ENCODE measurements at regions not wholly inside any gene's neighbourhood (a gene's known extent, or its start where the extent isn't known, plus 50 kb on each side); places are given as distances from the start of the nearest gene placed in this dataset.

- H3K9me2 ChIP-seq (replicated peaks; ENCODE audit: low read length): no peaks in the 10 kb centered on the region
- BruUV-seq (replicated peaks): no TSS peak
- no peaks in the 10 kb centered on the region for H3K9me3 ChIP-seq (ENCODE audit: low read length)
- no peak overlapping the region for H3K9ac ChIP-seq (ENCODE audit: low read length)
- H3K4me1 ChIP-seq (ENCODE audit: insufficient read depth, low read length): no peaks in the 10 kb centered on the region
- H3K27ac ChIP-seq (ENCODE audit: low read length): no peak overlapping the region
- no peak for DNase-seq
- POLR2A ChIA-PET (ENCODE audit: unreplicated experiment): no interaction called here
- H3F3A ChIP-seq (ENCODE audit: low read length, unreplicated experiment): no peaks in the 10 kb centered on the region
- no peaks in the 10 kb centered on the region for H3K36me3 ChIP-seq (ENCODE audit: low read depth, low read length)
- H3K4me2 ChIP-seq (ENCODE audit: low read length): no peak overlapping the region
- intact Hi-C loops (cut with micrococcal nuclease): no loop called here
- no peaks in the 10 kb centered on the region for H3K79me2 ChIP-seq (ENCODE audit: low read length)
- H3K4me3 ChIP-seq (ENCODE audit: low read length): no peak overlapping the region
- TF ChIP-seq EZH2 (IDR thresholded peaks at IDR 0.05; ENCODE audit: low read length, unreplicated experiment) (no peak), EZH2phosphoT487 (IDR thresholded peaks at IDR 0.05; ENCODE audit: borderline replicate concordance, low read length) (no peak)
- TF ChIP-seq, protein P1, sequence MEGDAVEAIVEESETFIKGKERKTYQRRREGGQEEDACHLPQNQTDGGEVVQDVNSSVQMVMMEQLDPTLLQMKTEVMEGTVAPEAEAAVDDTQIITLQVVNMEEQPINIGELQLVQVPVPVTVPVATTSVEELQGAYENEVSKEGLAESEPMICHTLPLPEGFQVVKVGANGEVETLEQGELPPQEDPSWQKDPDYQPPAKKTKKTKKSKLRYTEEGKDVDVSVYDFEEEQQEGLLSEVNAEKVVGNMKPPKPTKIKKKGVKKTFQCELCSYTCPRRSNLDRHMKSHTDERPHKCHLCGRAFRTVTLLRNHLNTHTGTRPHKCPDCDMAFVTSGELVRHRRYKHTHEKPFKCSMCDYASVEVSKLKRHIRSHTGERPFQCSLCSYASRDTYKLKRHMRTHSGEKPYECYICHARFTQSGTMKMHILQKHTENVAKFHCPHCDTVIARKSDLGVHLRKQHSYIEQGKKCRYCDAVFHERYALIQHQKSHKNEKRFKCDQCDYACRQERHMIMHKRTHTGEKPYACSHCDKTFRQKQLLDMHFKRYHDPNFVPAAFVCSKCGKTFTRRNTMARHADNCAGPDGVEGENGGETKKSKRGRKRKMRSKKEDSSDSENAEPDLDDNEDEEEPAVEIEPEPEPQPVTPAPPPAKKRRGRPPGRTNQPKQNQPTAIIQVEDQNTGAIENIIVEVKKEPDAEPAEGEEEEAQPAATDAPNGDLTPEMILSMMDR (conservative IDR thresholded peaks at IDR 0.05; ENCODE audit: low read depth, low read length): no peak
- no peak for ATAC-seq
- no peaks in the 10 kb centered on the region for H4K20me1 ChIP-seq (ENCODE audit: low read length)
- no peak overlapping the region for H2AFZ ChIP-seq (ENCODE audit: low read length)
- CTCF ChIA-PET: no interaction called here
- no peaks in the 10 kb centered on the region for H3K27me3 ChIP-seq (ENCODE audit: low read length)
Measured at GRCh38 chr9:90741036-90741435, 60.6 kb upstream of the SYK start.

DNA sequence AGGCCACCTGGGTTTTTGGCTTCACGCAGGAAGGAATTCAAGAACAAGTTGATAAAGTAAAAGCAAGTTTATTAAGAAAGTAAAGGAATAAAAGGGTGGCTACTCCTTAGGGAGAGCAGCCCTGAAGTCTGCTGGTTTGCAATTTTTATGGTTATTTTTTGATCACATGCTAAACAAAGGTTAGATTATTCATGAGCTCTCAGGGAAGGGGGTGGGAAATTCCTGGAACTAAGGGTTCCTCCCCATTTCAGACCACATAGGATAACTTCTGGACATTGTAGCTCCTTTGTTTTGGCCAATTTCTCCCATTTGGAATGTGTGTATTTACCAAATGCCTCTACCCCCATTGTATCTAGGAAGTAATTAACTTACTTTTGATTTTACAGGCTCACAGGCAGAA is 63.9 kb upstream of the SYK start:
- no peak overlapping the region for H3K27ac ChIP-seq (ENCODE audit: low read length)
- ATAC-seq: no peak
- no peaks in the 10 kb centered on the region for H3K4me1 ChIP-seq (ENCODE audit: insufficient read depth, low read length)
- intact Hi-C loops (cut with micrococcal nuclease): no loop called here
- H4K20me1 ChIP-seq (ENCODE audit: low read length): no peaks in the 10 kb centered on the region
- H3K4me3 ChIP-seq (ENCODE audit: low read length): no peak overlapping the region
- CTCF ChIA-PET: no interaction called here
- no peak overlapping the region for H3K4me2 ChIP-seq (ENCODE audit: low read length)
- TF ChIP-seq EZH2 (IDR thresholded peaks at IDR 0.05; ENCODE audit: low read length, unreplicated experiment): no peak
- TF ChIP-seq EZH2phosphoT487 (IDR thresholded peaks at IDR 0.05; ENCODE audit: borderline replicate concordance, low read length): no peak
- TF ChIP-seq, protein P1 (conservative IDR thresholded peaks at IDR 0.05; ENCODE audit: low read depth, low read length): no peak
- H2AFZ ChIP-seq (ENCODE audit: low read length): no peak overlapping the region
- BruUV-seq (replicated peaks): no TSS peak
- no peaks in the 10 kb centered on the region for H3K9me3 ChIP-seq (ENCODE audit: low read length)
- no peaks in the 10 kb centered on the region for H3F3A ChIP-seq (ENCODE audit: low read length, unreplicated experiment)
- POLR2A ChIA-PET (ENCODE audit: unreplicated experiment): no interaction called here
- no peaks in the 10 kb centered on the region for H3K36me3 ChIP-seq (ENCODE audit: low read depth, low read length)
- no peaks in the 10 kb centered on the region for H3K79me2 ChIP-seq (ENCODE audit: low read length)
- H3K9me2 ChIP-seq (replicated peaks; ENCODE audit: low read length): no peaks in the 10 kb centered on the region
- no peak overlapping the region for H3K9ac ChIP-seq (ENCODE audit: low read length)
- H3K27me3 ChIP-seq (ENCODE audit: low read length): peaks cover 4% of the 10 kb centered on the region
- no peak for DNase-seq

DNA sequence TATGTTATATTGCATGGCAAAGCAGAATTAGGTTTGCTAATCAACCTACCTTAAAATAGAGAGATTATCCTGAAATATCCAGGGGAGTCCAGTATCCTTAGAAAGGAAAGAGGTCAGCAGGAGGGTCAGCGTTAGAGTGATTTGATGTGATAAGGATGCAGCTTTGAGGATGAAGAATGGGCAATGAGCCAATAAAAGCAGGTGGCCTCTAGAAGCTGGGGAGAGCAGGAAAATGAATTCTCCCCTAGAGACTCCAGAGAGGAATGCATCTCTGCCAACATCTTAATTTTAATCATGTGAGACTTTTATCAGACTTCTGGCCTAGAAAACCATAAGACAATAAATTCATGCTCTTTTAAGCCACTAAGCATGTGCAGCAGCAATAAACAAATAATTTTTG is 65.7 kb upstream of the SYK start:
- Histone ChIP-seq H3K79me2 (ENCODE audit: low read length) (no peaks in the 10 kb centered on the region), H3K36me3 (ENCODE audit: low read depth, low read length) (no peaks in the 10 kb centered on the region), H3K9me2 (replicated peaks; ENCODE audit: low read length) (no peaks in the 10 kb centered on the region), H3F3A (ENCODE audit: low read length, unreplicated experiment) (no peaks in the 10 kb centered on the region), H4K20me1 (ENCODE audit: low read length) (no peaks in the 10 kb centered on the region), H3K4me2 (ENCODE audit: low read length) (no peak overlapping the region), H3K27ac (ENCODE audit: low read length) (no peak overlapping the region), H3K4me1 (ENCODE audit: insufficient read depth, low read length) (no peaks in the 10 kb centered on the region), H3K9me3 (ENCODE audit: low read length) (no peaks in the 10 kb centered on the region), H3K4me3 (ENCODE audit: low read length) (no peak overlapping the region), H3K27me3 (ENCODE audit: low read length) (peaks cover 21% of the 10 kb centered on the region), H3K9ac (ENCODE audit: low read length) (no peak overlapping the region), H2AFZ (ENCODE audit: low read length) (no peak overlapping the region)
- intact Hi-C loops (cut with micrococcal nuclease): no loop called here
- no peak for TF ChIP-seq EZH2phosphoT487 (IDR thresholded peaks at IDR 0.05; ENCODE audit: borderline replicate concordance, low read length)
- no peak for TF ChIP-seq EZH2 (IDR thresholded peaks at IDR 0.05; ENCODE audit: low read length, unreplicated experiment)
- TF ChIP-seq, protein P1 (conservative IDR thresholded peaks at IDR 0.05; ENCODE audit: low read depth, low read length): no peak
- CTCF ChIA-PET: no interaction called here
- DNase-seq: no peak
- POLR2A ChIA-PET (ENCODE audit: unreplicated experiment): no interaction called here
- no peak for ATAC-seq
- BruUV-seq (replicated peaks): no TSS peak

Data from PC-3 (cell line).